ENCODE measurements at regions not wholly inside any gene's neighbourhood (a gene's known extent, or its start where the extent isn't known, plus 50 kb on each side); places are given as distances from the start of the nearest gene placed in this dataset.

GRCh38 chr5:68405784-68406743 is 190.5 kb downstream of the PIK3R1 start:
- TF ChIP-seq, protein P1, sequence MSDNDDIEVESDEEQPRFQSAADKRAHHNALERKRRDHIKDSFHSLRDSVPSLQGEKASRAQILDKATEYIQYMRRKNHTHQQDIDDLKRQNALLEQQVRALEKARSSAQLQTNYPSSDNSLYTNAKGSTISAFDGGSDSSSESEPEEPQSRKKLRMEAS (IDR thresholded peaks at IDR 0.05; ENCODE audit: low read depth, low read length): no peak
- TF ChIP-seq MYC (IDR thresholded peaks at IDR 0.05; ENCODE audit: low read depth, low read length): no peak
- TF ChIP-seq, protein P2, sequence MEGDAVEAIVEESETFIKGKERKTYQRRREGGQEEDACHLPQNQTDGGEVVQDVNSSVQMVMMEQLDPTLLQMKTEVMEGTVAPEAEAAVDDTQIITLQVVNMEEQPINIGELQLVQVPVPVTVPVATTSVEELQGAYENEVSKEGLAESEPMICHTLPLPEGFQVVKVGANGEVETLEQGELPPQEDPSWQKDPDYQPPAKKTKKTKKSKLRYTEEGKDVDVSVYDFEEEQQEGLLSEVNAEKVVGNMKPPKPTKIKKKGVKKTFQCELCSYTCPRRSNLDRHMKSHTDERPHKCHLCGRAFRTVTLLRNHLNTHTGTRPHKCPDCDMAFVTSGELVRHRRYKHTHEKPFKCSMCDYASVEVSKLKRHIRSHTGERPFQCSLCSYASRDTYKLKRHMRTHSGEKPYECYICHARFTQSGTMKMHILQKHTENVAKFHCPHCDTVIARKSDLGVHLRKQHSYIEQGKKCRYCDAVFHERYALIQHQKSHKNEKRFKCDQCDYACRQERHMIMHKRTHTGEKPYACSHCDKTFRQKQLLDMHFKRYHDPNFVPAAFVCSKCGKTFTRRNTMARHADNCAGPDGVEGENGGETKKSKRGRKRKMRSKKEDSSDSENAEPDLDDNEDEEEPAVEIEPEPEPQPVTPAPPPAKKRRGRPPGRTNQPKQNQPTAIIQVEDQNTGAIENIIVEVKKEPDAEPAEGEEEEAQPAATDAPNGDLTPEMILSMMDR (IDR thresholded peaks at IDR 0.05; ENCODE audit: low read depth, low read length): no peak
- no peak for TF ChIP-seq POLR2A (IDR thresholded peaks at IDR 0.05; ENCODE audit: extremely low read depth, insufficient read length)
- DNase-seq (ENCODE audit: low read depth): no peak
- no peak overlapping the region for H3K4me3 ChIP-seq (ENCODE audit: low read depth, low read length)

DNA sequence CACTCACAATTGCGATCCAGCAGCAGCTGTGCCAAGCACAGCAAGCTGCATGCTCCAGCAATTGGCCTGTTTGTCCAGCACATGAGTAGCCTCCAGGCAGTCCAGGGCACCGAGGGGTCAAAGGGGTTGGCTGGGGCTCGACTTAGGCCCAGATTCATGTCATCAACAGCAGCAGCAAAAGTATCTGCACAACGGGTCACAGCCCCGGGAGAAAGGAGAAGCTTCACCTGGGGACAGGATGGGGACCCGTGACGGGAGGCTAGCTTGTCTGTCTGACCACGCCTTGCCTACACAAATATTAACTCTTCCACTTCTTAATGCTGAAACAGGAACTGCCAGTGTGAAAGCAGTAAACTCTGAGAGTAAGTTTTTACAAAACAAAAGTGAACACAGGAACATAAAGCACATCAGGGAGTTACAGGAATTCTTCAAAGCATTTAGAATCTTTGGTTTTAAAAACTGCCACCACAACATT is 191.2 kb downstream of the PIK3R1 start:
- H3K4me3 ChIP-seq (ENCODE audit: low read depth, low read length): no peak overlapping the region
- TF ChIP-seq, protein P2 (IDR thresholded peaks at IDR 0.05; ENCODE audit: low read depth, low read length): no peak
- TF ChIP-seq MYC (IDR thresholded peaks at IDR 0.05; ENCODE audit: low read depth, low read length) (no peak), POLR2A (IDR thresholded peaks at IDR 0.05; ENCODE audit: extremely low read depth, insufficient read length) (no peak)
- TF ChIP-seq, protein P1 (IDR thresholded peaks at IDR 0.05; ENCODE audit: low read depth, low read length): no peak
- no peak for DNase-seq (ENCODE audit: low read depth)

GRCh38 chr5:68407311-68408239 is 192.0 kb downstream of the PIK3R1 start:
- DNase-seq (ENCODE audit: low read depth): no peak
- no peak overlapping the region for H3K4me3 ChIP-seq (ENCODE audit: low read depth, low read length)
- TF ChIP-seq, protein P2 (IDR thresholded peaks at IDR 0.05; ENCODE audit: low read depth, low read length): no peak
- TF ChIP-seq, protein P1 (IDR thresholded peaks at IDR 0.05; ENCODE audit: low read depth, low read length): no peak
- TF ChIP-seq MYC (IDR thresholded peaks at IDR 0.05; ENCODE audit: low read depth, low read length) (no peak), POLR2A (IDR thresholded peaks at IDR 0.05; ENCODE audit: extremely low read depth, insufficient read length) (no peak)

DNA sequence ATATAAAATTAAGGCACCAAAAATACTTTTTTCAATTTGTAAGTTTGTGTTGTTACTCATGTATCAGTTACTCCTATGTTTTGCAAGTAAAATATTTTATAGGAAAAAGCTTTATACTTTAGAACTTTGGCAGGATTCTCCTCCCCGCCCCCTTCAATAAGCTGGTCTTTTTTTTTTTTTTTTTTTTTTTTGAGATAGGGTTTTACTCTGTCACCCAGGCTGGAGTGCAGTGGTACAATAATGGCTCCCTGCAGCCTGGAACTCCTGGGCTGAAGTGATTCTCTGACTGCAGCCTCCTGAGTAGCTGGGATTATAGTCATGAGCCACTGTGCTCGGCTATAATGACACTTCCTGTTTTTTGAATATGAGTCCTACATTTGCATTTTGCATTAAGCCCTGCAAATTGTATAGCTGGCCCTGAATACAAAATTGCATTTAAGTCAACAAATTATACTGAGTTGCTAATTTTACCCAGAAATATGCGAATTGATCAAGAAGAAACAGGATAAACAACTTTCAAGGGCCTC is 192.9 kb downstream of the PIK3R1 start:
- TF ChIP-seq, protein P2 (IDR thresholded peaks at IDR 0.05; ENCODE audit: low read depth, low read length): no peak
- TF ChIP-seq, protein P1 (IDR thresholded peaks at IDR 0.05; ENCODE audit: low read depth, low read length): no peak
- TF ChIP-seq POLR2A (IDR thresholded peaks at IDR 0.05; ENCODE audit: extremely low read depth, insufficient read length) (no peak), MYC (IDR thresholded peaks at IDR 0.05; ENCODE audit: low read depth, low read length) (no peak)
- no peak overlapping the region for H3K4me3 ChIP-seq (ENCODE audit: low read depth, low read length)
- peak; percentile 42 for DNase-seq (ENCODE audit: low read depth)

- no peak for DNase-seq (ENCODE audit: low read depth)
- TF ChIP-seq MYC (IDR thresholded peaks at IDR 0.05; ENCODE audit: low read depth, low read length): no peak
- H3K4me3 ChIP-seq (ENCODE audit: low read depth, low read length): no peak overlapping the region
These were observed 193.7 kb downstream of the PIK3R1 start for GRCh38 chr5:68409259-68409658.
